ENCODE measurements at regions not wholly inside any gene's neighbourhood (a gene's known extent, or its start where the extent isn't known, plus 50 kb on each side); places are given as distances from the start of the nearest gene placed in this dataset.

DNA sequence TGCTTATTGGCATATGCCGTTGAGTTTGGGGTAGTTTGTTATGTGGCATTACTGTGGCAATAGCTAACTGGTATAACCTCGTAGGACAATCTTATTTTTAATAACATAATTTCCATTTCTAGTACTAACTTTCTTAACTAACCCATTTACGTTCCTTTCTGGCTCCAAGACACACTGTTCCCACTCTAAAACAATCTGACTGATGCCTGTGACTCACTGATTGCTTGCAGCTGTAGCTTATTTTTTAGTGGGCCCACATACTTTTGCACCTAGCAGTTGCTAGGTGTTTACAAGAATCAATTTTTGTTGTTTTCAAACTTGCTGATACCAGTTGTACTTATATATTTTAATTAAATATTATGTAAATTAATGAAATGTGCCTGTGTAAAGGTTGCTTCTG is 52.2 kb downstream of the FAT3 start:
- no peaks in the 10 kb centered on the region for H3K27me3 ChIP-seq (replicated peaks; ENCODE audit: insufficient read depth)
- TF ChIP-seq, protein P1, sequence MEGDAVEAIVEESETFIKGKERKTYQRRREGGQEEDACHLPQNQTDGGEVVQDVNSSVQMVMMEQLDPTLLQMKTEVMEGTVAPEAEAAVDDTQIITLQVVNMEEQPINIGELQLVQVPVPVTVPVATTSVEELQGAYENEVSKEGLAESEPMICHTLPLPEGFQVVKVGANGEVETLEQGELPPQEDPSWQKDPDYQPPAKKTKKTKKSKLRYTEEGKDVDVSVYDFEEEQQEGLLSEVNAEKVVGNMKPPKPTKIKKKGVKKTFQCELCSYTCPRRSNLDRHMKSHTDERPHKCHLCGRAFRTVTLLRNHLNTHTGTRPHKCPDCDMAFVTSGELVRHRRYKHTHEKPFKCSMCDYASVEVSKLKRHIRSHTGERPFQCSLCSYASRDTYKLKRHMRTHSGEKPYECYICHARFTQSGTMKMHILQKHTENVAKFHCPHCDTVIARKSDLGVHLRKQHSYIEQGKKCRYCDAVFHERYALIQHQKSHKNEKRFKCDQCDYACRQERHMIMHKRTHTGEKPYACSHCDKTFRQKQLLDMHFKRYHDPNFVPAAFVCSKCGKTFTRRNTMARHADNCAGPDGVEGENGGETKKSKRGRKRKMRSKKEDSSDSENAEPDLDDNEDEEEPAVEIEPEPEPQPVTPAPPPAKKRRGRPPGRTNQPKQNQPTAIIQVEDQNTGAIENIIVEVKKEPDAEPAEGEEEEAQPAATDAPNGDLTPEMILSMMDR (IDR thresholded peaks at IDR 0.05): no peak
- peak overlapping the region in 1 of 2 donors; percentile 48 for H3K27ac ChIP-seq
- no peak overlapping the region for H3K4me3 ChIP-seq
- H3K36me3 ChIP-seq: no peaks in the 10 kb centered on the region
- H3K9me3 ChIP-seq: no peaks in the 10 kb centered on the region
- ATAC-seq (ENCODE audit: insufficient number of reproducible peaks, low FRiP score, low read depth) (no peak), DNase-seq (ENCODE audit: low spot score) (no peak)
- H3K4me1 ChIP-seq (ENCODE audit: control insufficient read depth in 1 of 2, low read depth in 2 of 2): peaks cover 5 to 25% of the 10 kb centered on the region in 2 donors

DNA sequence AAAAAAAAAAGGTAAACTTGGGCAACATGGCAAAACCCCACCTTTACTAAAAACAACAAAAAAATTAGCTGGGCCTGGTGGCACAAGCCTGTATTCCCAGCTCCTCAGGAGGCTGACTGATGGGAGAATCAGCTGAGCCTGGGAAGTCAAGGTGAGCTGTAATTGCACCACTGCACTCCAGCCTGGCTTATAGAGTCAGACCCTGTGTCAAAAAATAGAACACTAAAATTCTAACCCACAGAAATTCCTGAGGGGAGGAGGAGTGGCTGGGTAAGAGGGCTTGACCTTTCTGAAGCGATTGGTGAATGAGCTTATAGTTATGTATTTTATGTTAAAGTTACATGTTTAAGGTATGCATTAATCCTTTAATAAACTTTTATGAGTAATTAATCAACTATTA is 53.3 kb downstream of the FAT3 start:
- peaks cover 5 to 25% of the 10 kb centered on the region in 2 donors for H3K4me1 ChIP-seq (ENCODE audit: control insufficient read depth in 1 of 2, low read depth in 2 of 2)
- no peak for ATAC-seq (ENCODE audit: insufficient number of reproducible peaks, low FRiP score, low read depth)
- H3K27me3 ChIP-seq (replicated peaks; ENCODE audit: insufficient read depth): no peaks in the 10 kb centered on the region
- H3K36me3 ChIP-seq: no peaks in the 10 kb centered on the region
- TF ChIP-seq, protein P1 (IDR thresholded peaks at IDR 0.05): no peak
- H3K9me3 ChIP-seq: no peaks in the 10 kb centered on the region
- no peak for DNase-seq (ENCODE audit: low spot score)
- no peak overlapping the region for H3K27ac ChIP-seq
- no peak overlapping the region for H3K4me3 ChIP-seq

DNA sequence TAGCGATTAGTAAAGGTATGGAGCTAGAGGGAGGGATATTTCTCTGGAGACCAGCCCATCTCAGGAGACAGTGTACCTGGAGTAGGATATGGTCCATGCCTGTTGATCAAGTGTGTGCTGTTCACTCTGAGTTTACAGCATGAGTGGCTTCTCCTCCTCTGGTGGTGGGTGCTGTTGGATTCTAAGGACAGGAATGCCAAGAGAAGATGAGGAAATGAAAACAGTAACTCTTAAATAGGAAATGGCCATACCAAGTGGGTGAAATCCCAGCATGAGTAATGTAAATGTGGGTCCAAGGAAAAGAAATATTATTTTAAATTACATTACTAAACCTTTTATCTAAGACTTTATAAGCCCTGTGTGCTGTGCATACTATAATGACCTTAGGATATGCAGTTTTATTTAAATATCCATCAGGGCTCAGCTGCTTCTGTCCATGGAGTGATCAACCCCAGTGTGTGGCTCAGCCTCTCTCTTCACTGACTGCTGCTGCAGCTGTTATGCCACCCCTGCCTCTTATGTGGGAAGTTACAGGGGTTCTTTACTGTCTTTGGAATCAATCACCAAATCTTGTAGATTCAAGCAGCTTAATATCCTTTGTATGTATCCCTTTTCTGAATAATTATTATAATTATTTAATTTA is 54.3 kb downstream of the FAT3 start:
- H3K4me3 ChIP-seq: no peak overlapping the region
- H3K27ac ChIP-seq: no peak overlapping the region
- no peaks in the 10 kb centered on the region for H3K9me3 ChIP-seq
- ATAC-seq (ENCODE audit: insufficient number of reproducible peaks, low FRiP score, low read depth): no peak
- H3K4me1 ChIP-seq (ENCODE audit: control insufficient read depth in 1 of 2, low read depth in 2 of 2): peaks cover 5 to 25% of the 10 kb centered on the region in 2 donors
- DNase-seq (ENCODE audit: low spot score): no peak
- TF ChIP-seq, protein P1 (IDR thresholded peaks at IDR 0.05): no peak
- H3K36me3 ChIP-seq: no peaks in the 10 kb centered on the region
- H3K27me3 ChIP-seq (replicated peaks; ENCODE audit: insufficient read depth): no peaks in the 10 kb centered on the region

DNA sequence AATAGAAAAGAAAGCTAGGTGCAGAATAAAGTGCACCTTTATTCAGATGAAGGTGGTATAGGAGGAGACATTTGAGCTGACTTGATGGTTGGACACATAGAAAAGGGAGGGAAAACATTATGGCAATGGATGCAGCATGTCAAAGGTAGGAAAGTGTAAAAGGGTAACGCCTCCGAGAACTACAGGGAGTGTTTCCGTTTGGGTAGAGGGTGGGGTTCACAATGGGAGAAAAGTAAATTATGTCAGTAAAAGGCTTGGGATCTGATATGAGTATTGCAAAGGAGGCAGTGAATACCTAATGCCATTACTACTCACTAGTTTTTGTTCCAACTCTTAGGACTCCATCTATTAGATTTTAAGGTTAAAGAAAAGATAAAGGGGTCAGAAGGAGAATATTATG is 59.5 kb downstream of the FAT3 start:
- Histone ChIP-seq H3K9me3 (no peaks in the 10 kb centered on the region), H3K27ac (no peak overlapping the region), H3K4me1 (ENCODE audit: control insufficient read depth in 1 of 2, low read depth in 2 of 2) (peaks cover 0 to 5% of the 10 kb centered on the region in 2 donors), H3K36me3 (no peaks in the 10 kb centered on the region), H3K4me3 (no peak overlapping the region), H3K27me3 (replicated peaks; ENCODE audit: insufficient read depth) (no peaks in the 10 kb centered on the region)
- ATAC-seq (ENCODE audit: insufficient number of reproducible peaks, low FRiP score, low read depth) (no peak), DNase-seq (ENCODE audit: low spot score) (no peak)
- TF ChIP-seq, protein P1 (IDR thresholded peaks at IDR 0.05): no peak

DNA sequence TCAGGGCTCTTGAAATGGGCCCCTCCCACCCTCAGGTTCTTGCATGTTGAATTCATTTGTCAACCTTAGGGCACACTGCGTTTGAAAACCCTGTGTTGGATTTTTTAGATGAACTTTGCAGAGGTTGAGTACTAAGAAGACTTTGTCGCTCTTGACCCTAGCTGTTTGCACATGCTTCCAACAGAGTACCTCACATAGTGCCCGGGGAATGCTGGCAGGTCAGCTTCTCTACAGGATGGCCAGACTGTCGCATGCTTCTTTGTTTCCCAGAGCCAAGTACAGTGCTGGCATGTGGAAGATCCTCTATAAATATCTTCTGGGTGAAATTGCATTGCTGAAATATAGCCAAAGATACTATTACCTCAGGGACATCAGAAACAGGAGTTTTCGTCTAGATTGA is 59.9 kb downstream of the FAT3 start:
- no peaks in the 10 kb centered on the region for H3K9me3 ChIP-seq

More for the DNA sequence above, 59.9 kb downstream of the FAT3 start:
- no peak overlapping the region for H3K27ac ChIP-seq
- H3K4me3 ChIP-seq: no peak overlapping the region
- no peak for ATAC-seq (ENCODE audit: insufficient number of reproducible peaks, low FRiP score, low read depth)
- TF ChIP-seq, protein P1 (IDR thresholded peaks at IDR 0.05): no peak
- DNase-seq (ENCODE audit: low spot score): no peak
- peaks cover 0 to 5% of the 10 kb centered on the region in 2 donors for H3K4me1 ChIP-seq (ENCODE audit: control insufficient read depth in 1 of 2, low read depth in 2 of 2)
- no peaks in the 10 kb centered on the region for H3K27me3 ChIP-seq (replicated peaks; ENCODE audit: insufficient read depth)
- H3K36me3 ChIP-seq: no peaks in the 10 kb centered on the region

Data from thoracic aorta (tissue), 2 donors.